ENCODE measurements at regions not wholly inside any gene's neighbourhood (a gene's known extent, or its start where the extent isn't known, plus 50 kb on each side); places are given as distances from the start of the nearest gene placed in this dataset.

DNA sequence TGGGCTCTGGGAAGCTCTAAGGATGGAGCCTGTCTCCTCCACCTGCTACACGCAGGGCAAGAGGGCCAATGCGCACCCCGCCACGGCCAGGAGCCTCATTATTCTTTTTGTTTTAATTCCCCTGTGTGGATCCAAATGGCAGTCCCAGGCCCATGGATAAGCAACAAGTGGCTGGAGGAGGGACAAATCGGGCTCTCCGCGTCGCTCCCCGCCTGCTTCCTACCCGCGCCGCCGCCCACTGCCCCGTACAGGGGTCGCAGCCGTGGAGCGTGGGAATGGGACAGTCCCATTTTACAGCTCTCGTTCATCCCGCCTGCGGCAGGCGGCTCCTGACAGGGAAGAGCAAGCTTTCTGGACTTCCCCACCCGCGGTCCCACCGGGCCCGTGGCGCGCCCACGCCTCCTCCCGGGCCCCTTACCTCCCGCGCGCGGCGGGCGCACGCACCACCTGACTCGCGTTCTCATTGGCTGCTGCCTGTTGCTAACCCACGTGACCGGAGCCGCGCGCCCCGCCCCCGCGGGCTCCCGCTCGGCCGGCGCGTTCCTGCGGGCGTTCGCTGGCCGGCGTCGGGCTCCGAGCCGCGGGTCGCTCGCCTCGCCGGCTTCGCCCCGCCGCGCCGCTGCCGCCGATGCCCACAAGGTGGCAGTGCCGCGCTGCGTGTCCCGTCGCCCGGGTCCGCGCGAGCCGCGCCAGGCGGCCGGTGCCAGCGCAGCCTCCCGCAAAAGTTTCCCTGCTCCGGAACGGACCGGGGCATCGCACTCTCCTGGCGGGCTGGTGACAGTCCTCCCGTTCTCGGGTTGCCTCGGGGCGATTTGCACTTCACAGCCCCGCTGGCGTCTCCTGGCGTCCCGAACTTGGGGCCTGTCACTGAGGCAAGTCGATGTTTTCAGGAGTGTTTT lies 93.3 kb downstream of the CD83 start (continued):
- TF ChIP-seq ATF3 (IDR thresholded peaks at IDR 0.05; ENCODE audit: borderline replicate concordance, extremely low read depth, low read depth, low read length) (0 out of 2 replicates have a peak, but pooled peaks have one; percentile 56), JUND (IDR thresholded peaks at IDR 0.05; ENCODE audit: low read depth, low read length) (no peak), CHD1 (IDR thresholded peaks at IDR 0.05; ENCODE audit: low read depth, low read length) (no peak), NR2C1 (IDR thresholded peaks at IDR 0.05) (peak; percentile 28; the same call in 1 of the 2 replicates), RAD51 (IDR thresholded peaks at IDR 0.05) (peak; percentile 72), USF2 (IDR thresholded peaks at IDR 0.05; ENCODE audit: borderline replicate concordance, low read depth, low read length) (peak; percentile 77), BHLHE40 (IDR thresholded peaks at IDR 0.05; ENCODE audit: borderline replicate concordance in 1 of 2, low read depth in 2 of 2, low read length in 1 of 2) (peak; percentile 52 to 91; a peak in 3 of 4 replicates), ESRRA (IDR thresholded peaks at IDR 0.05; ENCODE audit: low read length) (no peak), POU2F2 (IDR thresholded peaks at IDR 0.05; ENCODE audit: borderline replicate concordance, low read depth, low read length) (peak; percentile 15; the same call in 1 of the 3 replicates), RFX5 (IDR thresholded peaks at IDR 0.05; ENCODE audit: low read depth, low read length) (peak; percentile 89), SMC3 (IDR thresholded peaks at IDR 0.05; ENCODE audit: borderline replicate concordance, low read length) (peak; percentile 64), BMI1 (IDR thresholded peaks at IDR 0.05; ENCODE audit: borderline replicate concordance) (no peak), TAF1 (IDR thresholded peaks at IDR 0.05; ENCODE audit: borderline replicate concordance, low read depth, low read length) (peak; percentile 14; the same call in 1 of the 2 replicates), IRF3 (IDR thresholded peaks at IDR 0.05) (peak; percentile 21; the same call in 1 of the 2 replicates), ZNF24 (IDR thresholded peaks at IDR 0.05) (peak; percentile 60; the same call in 1 of the 2 replicates), ZSCAN29 (IDR thresholded peaks at IDR 0.05) (peak; percentile 80), NFXL1 (IDR thresholded peaks at IDR 0.05; ENCODE audit: borderline replicate concordance) (no peak), BRCA1 (IDR thresholded peaks at IDR 0.05; ENCODE audit: low read depth, low read length) (no peak), ZNF207 (IDR thresholded peaks at IDR 0.05; ENCODE audit: borderline replicate concordance) (peak; percentile 22; the same call in 1 of the 2 replicates), SREBF1 (IDR thresholded peaks at IDR 0.05; ENCODE audit: low read length) (no peak)
- TF ChIP-seq, protein P1, sequence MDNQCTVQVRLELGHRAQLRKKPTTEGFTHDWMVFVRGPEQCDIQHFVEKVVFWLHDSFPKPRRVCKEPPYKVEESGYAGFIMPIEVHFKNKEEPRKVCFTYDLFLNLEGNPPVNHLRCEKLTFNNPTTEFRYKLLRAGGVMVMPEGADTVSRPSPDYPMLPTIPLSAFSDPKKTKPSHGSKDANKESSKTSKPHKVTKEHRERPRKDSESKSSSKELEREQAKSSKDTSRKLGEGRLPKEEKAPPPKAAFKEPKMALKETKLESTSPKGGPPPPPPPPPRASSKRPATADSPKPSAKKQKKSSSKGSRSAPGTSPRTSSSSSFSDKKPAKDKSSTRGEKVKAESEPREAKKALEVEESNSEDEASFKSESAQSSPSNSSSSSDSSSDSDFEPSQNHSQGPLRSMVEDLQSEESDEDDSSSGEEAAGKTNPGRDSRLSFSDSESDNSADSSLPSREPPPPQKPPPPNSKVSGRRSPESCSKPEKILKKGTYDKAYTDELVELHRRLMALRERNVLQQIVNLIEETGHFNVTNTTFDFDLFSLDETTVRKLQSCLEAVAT (IDR thresholded peaks at IDR 0.05) = no peak
- TF ChIP-seq, protein P2, sequence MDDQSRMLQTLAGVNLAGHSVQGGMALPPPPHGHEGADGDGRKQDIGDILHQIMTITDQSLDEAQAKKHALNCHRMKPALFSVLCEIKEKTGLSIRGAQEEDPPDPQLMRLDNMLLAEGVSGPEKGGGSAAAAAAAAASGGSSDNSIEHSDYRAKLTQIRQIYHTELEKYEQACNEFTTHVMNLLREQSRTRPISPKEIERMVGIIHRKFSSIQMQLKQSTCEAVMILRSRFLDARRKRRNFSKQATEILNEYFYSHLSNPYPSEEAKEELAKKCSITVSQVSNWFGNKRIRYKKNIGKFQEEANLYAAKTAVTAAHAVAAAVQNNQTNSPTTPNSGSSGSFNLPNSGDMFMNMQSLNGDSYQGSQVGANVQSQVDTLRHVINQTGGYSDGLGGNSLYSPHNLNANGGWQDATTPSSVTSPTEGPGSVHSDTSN (IDR thresholded peaks at IDR 0.05; ENCODE audit: insufficient replicate concordance, low read depth, low read length) = no peak

Measured in GM12878 (cell line).